Astrocyte of the spinal cord (primary cell): ENCODE measurements at regions not wholly inside any gene's neighbourhood (a gene's known extent, or its start where the extent isn't known, plus 50 kb on each side); places are given as distances from the start of the nearest gene placed in this dataset.

Source experiments
- DNase-seq: peaks from one replicate; pipeline ENCODE4 v3.0.0; 2011; ENCODE audit warnings: low read depth, low spot score
- H3K4me3 ChIP-seq: 2 replicates; pipeline ENCODE4 v1.5.1; 2011; ENCODE audit warnings: low read depth, mild to moderate bottlenecking, low read length, moderate library complexity
- in situ Hi-C: cut with HindIII; loops from 2 replicates; pipeline ENCODE4 v1.10.0; 2017; ENCODE audit warnings: low sequenced_read_pairs
- TF ChIP-seq, protein P1 (sequence below): IDR thresholded peaks from 2 replicates; pipeline ENCODE4 v1.5.1; 2012; ENCODE audit warnings: low read depth, mild to moderate bottlenecking, low read length, inconsistent platforms

DNA sequence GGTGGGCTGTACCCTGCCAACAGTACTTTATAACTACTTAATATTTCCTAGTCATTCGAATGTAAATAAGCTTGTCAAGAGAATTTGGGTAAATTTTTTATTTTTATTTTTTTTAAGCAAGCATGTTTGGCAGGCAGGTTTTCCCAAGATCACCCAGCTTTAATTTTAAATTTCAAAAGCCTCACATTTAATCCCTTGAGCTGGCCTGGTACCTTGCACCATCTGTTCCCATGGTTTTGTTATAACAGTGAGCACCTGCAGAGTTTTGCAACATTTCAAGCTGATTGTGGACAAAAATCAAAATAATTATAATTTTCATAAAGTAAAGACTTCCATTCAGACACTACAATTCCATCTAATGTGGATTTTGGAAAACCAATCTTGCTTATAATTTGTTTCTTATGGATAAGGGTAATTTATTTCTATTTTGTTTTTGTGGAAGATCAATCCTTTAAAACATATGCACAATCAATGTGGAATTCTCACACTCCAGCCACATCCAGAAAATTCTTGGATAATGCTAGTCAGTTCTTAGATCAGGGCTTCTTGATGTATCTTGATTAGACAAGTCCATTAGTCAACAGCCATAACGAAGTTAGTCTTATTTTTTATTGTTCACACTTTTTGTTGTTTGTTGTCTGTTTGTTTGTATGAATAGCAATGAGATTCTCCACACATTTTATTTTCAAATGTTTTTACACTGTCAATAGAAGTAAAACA is 689.3 kb downstream of the NR4A2 start:
- TF ChIP-seq, protein P1, sequence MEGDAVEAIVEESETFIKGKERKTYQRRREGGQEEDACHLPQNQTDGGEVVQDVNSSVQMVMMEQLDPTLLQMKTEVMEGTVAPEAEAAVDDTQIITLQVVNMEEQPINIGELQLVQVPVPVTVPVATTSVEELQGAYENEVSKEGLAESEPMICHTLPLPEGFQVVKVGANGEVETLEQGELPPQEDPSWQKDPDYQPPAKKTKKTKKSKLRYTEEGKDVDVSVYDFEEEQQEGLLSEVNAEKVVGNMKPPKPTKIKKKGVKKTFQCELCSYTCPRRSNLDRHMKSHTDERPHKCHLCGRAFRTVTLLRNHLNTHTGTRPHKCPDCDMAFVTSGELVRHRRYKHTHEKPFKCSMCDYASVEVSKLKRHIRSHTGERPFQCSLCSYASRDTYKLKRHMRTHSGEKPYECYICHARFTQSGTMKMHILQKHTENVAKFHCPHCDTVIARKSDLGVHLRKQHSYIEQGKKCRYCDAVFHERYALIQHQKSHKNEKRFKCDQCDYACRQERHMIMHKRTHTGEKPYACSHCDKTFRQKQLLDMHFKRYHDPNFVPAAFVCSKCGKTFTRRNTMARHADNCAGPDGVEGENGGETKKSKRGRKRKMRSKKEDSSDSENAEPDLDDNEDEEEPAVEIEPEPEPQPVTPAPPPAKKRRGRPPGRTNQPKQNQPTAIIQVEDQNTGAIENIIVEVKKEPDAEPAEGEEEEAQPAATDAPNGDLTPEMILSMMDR, result no peak
- DNase-seq, result no peak
- no peak overlapping the region for H3K4me3 ChIP-seq
- in situ Hi-C loops, result no loop called here

DNA sequence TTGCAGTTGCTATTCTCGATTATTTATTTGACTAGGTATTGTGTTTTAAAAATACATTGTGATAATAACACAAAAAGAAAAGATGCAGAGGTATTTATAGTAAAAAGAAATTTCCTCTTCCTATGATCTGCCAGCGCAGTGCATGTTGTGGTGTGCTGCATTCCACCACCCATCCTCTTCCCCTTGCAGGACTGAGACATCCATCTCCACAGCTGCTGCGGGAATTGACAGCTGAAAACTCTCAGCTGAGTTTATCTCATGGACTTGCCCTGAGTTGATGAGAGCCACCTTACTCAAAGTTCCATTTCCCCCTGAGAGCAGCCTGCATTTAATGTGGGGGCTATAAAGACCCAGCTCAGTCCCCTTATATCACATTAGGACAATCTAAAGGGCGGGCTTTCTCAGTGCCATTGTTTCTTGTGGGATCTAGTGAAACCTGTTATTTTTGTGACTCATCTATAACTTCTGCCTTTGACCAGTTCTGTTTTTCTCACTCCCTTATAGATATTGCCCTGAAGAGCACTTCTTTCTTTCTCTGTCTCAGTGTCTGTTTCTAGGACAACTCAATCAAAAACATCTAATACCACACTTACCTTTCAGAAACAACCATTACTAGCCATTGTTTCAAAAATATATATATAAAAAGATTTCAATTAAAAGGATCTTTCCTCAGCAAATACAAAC is 698.5 kb downstream of the NR4A2 start:
- TF ChIP-seq, protein P1, result no peak
- no peak overlapping the region for H3K4me3 ChIP-seq
- no peak for DNase-seq
- in situ Hi-C loops, result no loop called here

DNA sequence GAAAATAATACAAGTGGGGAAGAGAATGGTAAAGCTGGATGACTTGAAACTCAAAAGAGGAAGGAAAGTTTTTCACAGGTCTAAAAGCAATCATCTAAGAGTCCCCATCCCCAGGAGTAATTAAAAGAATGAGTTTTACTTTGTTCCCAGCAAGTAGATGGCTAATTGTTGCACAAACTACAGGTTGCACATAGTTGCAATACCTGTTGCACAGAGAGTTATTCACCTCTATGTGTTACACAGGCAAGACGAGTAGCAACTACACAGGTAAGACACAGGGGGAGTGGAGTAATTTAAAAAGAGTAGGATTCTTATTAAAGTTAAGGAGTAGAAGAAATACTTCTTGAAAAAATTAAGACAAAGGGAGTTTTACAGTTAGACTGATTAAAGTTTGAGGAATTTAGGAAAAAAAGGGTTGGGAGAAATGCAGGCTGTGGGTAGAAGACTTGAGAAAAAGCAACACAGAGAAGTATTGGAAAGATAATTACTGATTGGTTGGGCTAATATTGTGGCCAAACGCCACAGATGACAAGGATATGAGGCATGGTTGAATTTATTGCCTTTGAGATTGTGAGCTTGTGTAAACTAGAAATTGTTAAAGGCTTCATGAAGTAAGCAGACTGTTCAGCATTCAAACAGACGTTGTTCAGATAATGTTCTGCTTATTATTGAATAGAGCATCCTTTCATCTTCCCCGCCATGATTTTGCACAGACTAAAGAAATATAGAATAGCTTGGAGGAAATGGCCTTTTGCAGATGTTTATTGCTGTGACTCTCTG is 699.3 kb downstream of the NR4A2 start:
- TF ChIP-seq, protein P1, result no peak
- no peak overlapping the region for H3K4me3 ChIP-seq
- no peak for DNase-seq
- in situ Hi-C loops, result no loop called here

DNA sequence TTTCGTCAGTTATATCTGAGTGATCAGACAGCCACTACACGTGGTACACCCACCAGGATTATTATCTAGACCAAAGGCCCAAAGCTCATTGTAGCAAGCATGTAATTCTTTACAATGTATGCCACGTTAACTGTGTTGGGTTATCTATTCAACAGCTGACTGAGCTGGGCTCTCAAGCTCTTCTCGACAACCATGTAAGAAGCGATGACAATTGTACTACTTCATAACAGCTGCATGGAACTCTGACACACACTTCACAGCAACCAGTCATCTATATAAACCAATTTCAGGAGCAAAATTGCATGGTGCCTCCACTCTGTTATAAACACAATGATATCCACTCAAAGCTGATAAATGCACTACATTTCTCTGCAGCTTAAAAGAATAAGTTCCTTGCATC is 701.8 kb downstream of the NR4A2 start:
- DNase-seq, result no peak
- no peak overlapping the region for H3K4me3 ChIP-seq
- TF ChIP-seq, protein P1, result no peak
- in situ Hi-C loops, result no loop called here

DNA sequence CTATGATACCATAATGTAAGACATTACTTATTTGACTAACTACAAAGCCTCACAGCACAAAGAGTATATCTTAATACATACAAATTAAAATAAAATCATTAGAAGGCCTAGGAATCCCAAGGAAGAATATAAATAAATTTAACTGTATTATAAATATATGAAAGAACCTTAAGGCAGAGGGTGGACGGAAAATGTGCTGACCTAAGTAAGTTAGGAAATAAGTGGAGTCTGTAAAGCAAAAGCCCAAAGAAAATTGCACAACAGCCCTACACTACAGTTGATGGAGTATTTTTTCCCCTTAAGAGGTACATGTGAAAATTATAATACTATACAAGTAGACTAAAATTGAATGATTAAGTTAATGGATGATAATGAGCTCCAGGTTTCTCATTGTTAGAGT is 710.1 kb downstream of the NR4A2 start:
- no peak for DNase-seq
- in situ Hi-C loops, result no loop called here
- H3K4me3 ChIP-seq, result no peak overlapping the region
- TF ChIP-seq, protein P1, result no peak

DNA sequence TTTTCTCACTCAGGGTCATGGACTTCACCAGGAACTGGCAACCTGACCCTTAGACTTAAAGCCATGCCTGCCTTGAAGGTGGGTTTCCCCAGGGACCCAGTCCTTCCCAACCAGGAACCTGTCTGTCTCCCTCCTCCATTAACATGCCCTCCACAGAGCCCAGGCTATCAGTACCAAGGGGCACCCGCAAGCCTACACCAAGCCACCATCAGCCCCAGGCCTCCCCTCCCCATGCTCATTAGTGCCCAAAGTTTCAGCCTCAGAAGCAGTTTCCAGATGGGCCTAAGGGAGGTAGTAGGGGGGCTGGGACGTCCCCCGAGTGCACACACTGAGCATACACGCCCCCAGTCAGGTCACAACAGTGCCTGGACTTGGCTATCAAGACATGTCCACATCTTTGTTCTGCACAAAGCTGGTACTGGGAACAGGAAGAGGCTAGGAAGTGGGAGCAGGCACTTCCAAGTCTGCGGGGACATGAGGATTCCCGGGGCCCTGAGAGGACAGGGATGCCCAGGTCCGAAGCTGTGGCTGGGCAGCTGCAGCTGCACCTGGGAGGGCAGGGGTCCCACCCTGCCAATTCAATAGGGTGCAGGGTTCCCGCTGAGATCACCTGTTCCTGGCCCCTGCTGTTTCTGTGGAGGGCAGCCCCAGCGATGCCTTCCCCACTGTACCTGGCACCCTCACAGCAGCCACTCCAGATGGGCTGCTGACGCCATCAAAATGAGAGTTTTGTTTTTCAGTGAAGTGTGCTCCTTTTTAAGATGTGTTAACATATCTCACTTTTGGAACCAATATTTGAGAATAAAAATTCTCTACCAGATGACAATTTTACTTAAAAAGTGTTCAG is 731.4 kb downstream of the NR4A2 start:
- no peak for DNase-seq
- no peak overlapping the region for H3K4me3 ChIP-seq
- in situ Hi-C loops, result no loop called here
- TF ChIP-seq, protein P1, result no peak
